ENCODE measurements at regions not wholly inside any gene's neighbourhood (a gene's known extent, or its start where the extent isn't known, plus 50 kb on each side); places are given as distances from the start of the nearest gene placed in this dataset.

GRCh38 chr2:234885118-234885517, 66.7 kb upstream of the SH3BP4 start:
- no peak for TF ChIP-seq EP300 (IDR thresholded peaks at IDR 0.05; ENCODE audit: borderline replicate concordance in 1 of 2, low read depth in 2 of 2, low read length in 2 of 2)
- TF ChIP-seq POLR2A (IDR thresholded peaks at IDR 0.05; ENCODE audit: control extremely low read depth in 1 of 2, low read depth in 2 of 2, low read length in 2 of 2) = no peak
- no peak for TF ChIP-seq CTCF (IDR thresholded peaks at IDR 0.05; ENCODE audit: control extremely low read depth in 1 of 3, insufficient read depth in 1 of 3, low read depth in 1 of 3, low read length in 3 of 3)
- TF ChIP-seq EGR1 (IDR thresholded peaks at IDR 0.05; ENCODE audit: borderline replicate concordance, low read depth, low read length) = no peak
- TF ChIP-seq RNF2 (IDR thresholded peaks at IDR 0.05; ENCODE audit: borderline replicate concordance, low read depth, low read length, missing control alignments, poor library complexity, severe bottlenecking) = no peak
- TF ChIP-seq CEBPB (IDR thresholded peaks at IDR 0.05; ENCODE audit: low read depth, low read length) = no peak
- TF ChIP-seq SP2 (IDR thresholded peaks at IDR 0.05; ENCODE audit: low read length) = no peak
- no peak for TF ChIP-seq NRF1 (IDR thresholded peaks at IDR 0.05; ENCODE audit: low read depth, low read length)
- TF ChIP-seq ASH2L (IDR thresholded peaks at IDR 0.05; ENCODE audit: low read length) = no peak
